ENCODE measurements at regions not wholly inside any gene's neighbourhood (a gene's known extent, or its start where the extent isn't known, plus 50 kb on each side); places are given as distances from the start of the nearest gene placed in this dataset.

GRCh38 chr5:165066751-165067385 lies 1561.4 kb downstream of the MAT2B start:
- H3K4me1 Mint-ChIP-seq: no peaks in the 10 kb centered on the region
- no peaks in the 10 kb centered on the region for H3K27me3 Mint-ChIP-seq
- POLR2A ChIA-PET: no interaction called here
- no peak for ATAC-seq
- peaks cover 2 to 39% (median 5%) of the 10 kb centered on the region in 9 donors for H3K9me3 Mint-ChIP-seq
- DNase-seq: no peak
- no peak overlapping the region for H3K4me3 Mint-ChIP-seq
- no peak overlapping the region for H3K27ac Mint-ChIP-seq
- no peaks in the 10 kb centered on the region for H3K36me3 Mint-ChIP-seq

- Mint-ChIP-seq H3K4me1 (no peaks in the 10 kb centered on the region), H3K27me3 (no peaks in the 10 kb centered on the region), H3K9me3 (peaks cover 6 to 32% (median 14%) of the 10 kb centered on the region in 9 donors), H3K27ac (no peak overlapping the region), H3K36me3 (peaks cover 0 to 4% (median 0%) of the 10 kb centered on the region in 3 donors), H3K4me3 (no peak overlapping the region)
- DNase-seq: no peak
- POLR2A ChIA-PET: no interaction called here
- ATAC-seq: no peak
Measured at GRCh38 chr5:165076686-165077085, 1571.3 kb downstream of the MAT2B start.

- H3K9me3 Mint-ChIP-seq: peaks cover 0 to 9% (median 3%) of the 10 kb centered on the region in 9 donors
- no peaks in the 10 kb centered on the region for H3K27me3 Mint-ChIP-seq
- no peaks in the 10 kb centered on the region for H3K4me1 Mint-ChIP-seq
- peaks cover 0 to 4% (median 0%) of the 10 kb centered on the region in 3 donors for H3K36me3 Mint-ChIP-seq
- ATAC-seq (no peak), DNase-seq (no peak)
- no peak overlapping the region for H3K27ac Mint-ChIP-seq
- no peak overlapping the region for H3K4me3 Mint-ChIP-seq
- POLR2A ChIA-PET: no interaction called here
Measured at GRCh38 chr5:165079389-165079788, 1574.0 kb downstream of the MAT2B start.

- Mint-ChIP-seq H3K4me1 (no peaks in the 10 kb centered on the region), H3K9me3 (peaks cover 0 to 3% (median 0%) of the 10 kb centered on the region in 9 donors), H3K36me3 (no peaks in the 10 kb centered on the region), H3K27ac (no peak overlapping the region), H3K27me3 (no peaks in the 10 kb centered on the region), H3K4me3 (no peak overlapping the region)
- POLR2A ChIA-PET: no interaction called here
- DNase-seq: no peak
- no peak for ATAC-seq
Measured at GRCh38 chr5:165083394-165083793, 1578.0 kb downstream of the MAT2B start.

- H3K36me3 Mint-ChIP-seq: no peaks in the 10 kb centered on the region
- POLR2A ChIA-PET: no interaction called here
- peaks cover 0 to 4% (median 0%) of the 10 kb centered on the region in 9 donors for H3K9me3 Mint-ChIP-seq
- no peak for DNase-seq
- no peak for ATAC-seq
- no peaks in the 10 kb centered on the region for H3K4me1 Mint-ChIP-seq
- no peak overlapping the region for H3K27ac Mint-ChIP-seq
- no peaks in the 10 kb centered on the region for H3K27me3 Mint-ChIP-seq
- H3K4me3 Mint-ChIP-seq: no peak overlapping the region
Measured at GRCh38 chr5:165086465-165086864, 1581.0 kb downstream of the MAT2B start.

GRCh38 chr5:165094782-165095181 lies 1589.4 kb downstream of the MAT2B start:
- no peaks in the 10 kb centered on the region for H3K4me1 Mint-ChIP-seq
- no peak overlapping the region for H3K4me3 Mint-ChIP-seq
- H3K27me3 Mint-ChIP-seq: no peaks in the 10 kb centered on the region
- peaks cover 0 to 12% (median 6%) of the 10 kb centered on the region in 9 donors for H3K9me3 Mint-ChIP-seq
- no peaks in the 10 kb centered on the region for H3K36me3 Mint-ChIP-seq
- POLR2A ChIA-PET: no interaction called here
- DNase-seq (no peak), ATAC-seq (no peak)
- H3K27ac Mint-ChIP-seq: no peak overlapping the region

- Mint-ChIP-seq H3K27ac (no peak overlapping the region), H3K4me3 (no peak overlapping the region), H3K4me1 (no peaks in the 10 kb centered on the region), H3K27me3 (no peaks in the 10 kb centered on the region), H3K9me3 (peaks cover 0 to 22% (median 11%) of the 10 kb centered on the region in 9 donors), H3K36me3 (peaks cover 0 to 7% (median 0%) of the 10 kb centered on the region in 3 donors)
- POLR2A ChIA-PET: no interaction called here
- no peak for ATAC-seq
- no peak for DNase-seq
Measured at GRCh38 chr5:165101709-165102108, 1596.3 kb downstream of the MAT2B start.

- DNase-seq (no peak), ATAC-seq (no peak)
- Mint-ChIP-seq H3K27ac (no peak overlapping the region), H3K27me3 (no peaks in the 10 kb centered on the region), H3K9me3 (peaks cover 0 to 16% (median 8%) of the 10 kb centered on the region in 9 donors), H3K36me3 (peaks cover 0 to 7% (median 0%) of the 10 kb centered on the region in 3 donors), H3K4me1 (no peaks in the 10 kb centered on the region), H3K4me3 (no peak overlapping the region)
- POLR2A ChIA-PET: no interaction called here
Measured at GRCh38 chr5:165104611-165105010, 1599.2 kb downstream of the MAT2B start.

- Mint-ChIP-seq H3K27me3 (no peaks in the 10 kb centered on the region), H3K9me3 (peaks cover 0 to 16% (median 0%) of the 10 kb centered on the region in 9 donors), H3K4me1 (no peaks in the 10 kb centered on the region), H3K27ac (no peak overlapping the region), H3K4me3 (no peak overlapping the region), H3K36me3 (no peaks in the 10 kb centered on the region)
- ATAC-seq: no peak
- DNase-seq: no peak
- POLR2A ChIA-PET: no interaction called here
Measured at GRCh38 chr5:165108809-165109208, 1603.4 kb downstream of the MAT2B start.

GRCh38 chr5:165119175-165119574 lies 1613.8 kb downstream of the MAT2B start:
- no peaks in the 10 kb centered on the region for H3K36me3 Mint-ChIP-seq
- POLR2A ChIA-PET: no interaction called here
- no peak for ATAC-seq
- no peaks in the 10 kb centered on the region for H3K27me3 Mint-ChIP-seq
- H3K27ac Mint-ChIP-seq: no peak overlapping the region
- H3K4me1 Mint-ChIP-seq: no peaks in the 10 kb centered on the region
- H3K4me3 Mint-ChIP-seq: no peak overlapping the region
- H3K9me3 Mint-ChIP-seq: peaks cover 0 to 13% (median 0%) of the 10 kb centered on the region in 9 donors
- DNase-seq: no peak

- POLR2A ChIA-PET: no interaction called here
- Mint-ChIP-seq H3K4me3 (no peak overlapping the region), H3K27ac (no peak overlapping the region), H3K9me3 (peaks cover 0 to 12% (median 0%) of the 10 kb centered on the region in 9 donors), H3K4me1 (no peaks in the 10 kb centered on the region), H3K36me3 (no peaks in the 10 kb centered on the region), H3K27me3 (no peaks in the 10 kb centered on the region)
- DNase-seq (no peak), ATAC-seq (no peak)
Measured at GRCh38 chr5:165126598-165126997, 1621.2 kb downstream of the MAT2B start.

GRCh38 chr5:165127941-165128340 lies 1622.5 kb downstream of the MAT2B start:
- H3K27me3 Mint-ChIP-seq: no peaks in the 10 kb centered on the region
- H3K4me1 Mint-ChIP-seq: no peaks in the 10 kb centered on the region
- no peaks in the 10 kb centered on the region for H3K36me3 Mint-ChIP-seq
- DNase-seq: no peak
- no peak for ATAC-seq
- H3K9me3 Mint-ChIP-seq: peaks cover 0 to 17% (median 0%) of the 10 kb centered on the region in 9 donors
- H3K4me3 Mint-ChIP-seq: no peak overlapping the region
- H3K27ac Mint-ChIP-seq: no peak overlapping the region
- POLR2A ChIA-PET: no interaction called here

- Mint-ChIP-seq H3K4me3 (no peak overlapping the region), H3K36me3 (no peaks in the 10 kb centered on the region), H3K9me3 (peaks cover 0 to 17% (median 0%) of the 10 kb centered on the region in 9 donors), H3K27me3 (no peaks in the 10 kb centered on the region), H3K4me1 (no peaks in the 10 kb centered on the region), H3K27ac (no peak overlapping the region)
- DNase-seq (no peak), ATAC-seq (no peak)
- POLR2A ChIA-PET: no interaction called here
Measured at GRCh38 chr5:165130656-165131055, 1625.2 kb downstream of the MAT2B start.

GRCh38 chr5:165134155-165134554 lies 1628.7 kb downstream of the MAT2B start:
- POLR2A ChIA-PET: no interaction called here
- Mint-ChIP-seq H3K27ac (no peak overlapping the region), H3K4me3 (no peak overlapping the region), H3K9me3 (peaks cover 0 to 11% (median 0%) of the 10 kb centered on the region in 9 donors), H3K36me3 (no peaks in the 10 kb centered on the region), H3K27me3 (no peaks in the 10 kb centered on the region), H3K4me1 (no peaks in the 10 kb centered on the region)
- no peak for ATAC-seq
- DNase-seq: no peak
